SH-SY5Y (cell line): ENCODE measurements at regions not wholly inside any gene's neighbourhood (a gene's known extent, or its start where the extent isn't known, plus 50 kb on each side); places are given as distances from the start of the nearest gene placed in this dataset.

Experiments
- GATA2 ChIP-seq: IDR thresholded peaks from 2 replicates; pipeline ENCODE4 v1.6.1; 2011; ENCODE audit warnings: mild to moderate bottlenecking, low read depth, low read length
- GATA3 ChIP-seq: IDR thresholded peaks from 2 replicates; pipeline ENCODE4 v1.6.1; 2011; ENCODE audit warnings: low read depth, mild to moderate bottlenecking, low read length, moderate library complexity

GRCh38 chr1:229136822-229137221 lies 134.1 kb upstream of the RAB4A start:
- TF ChIP-seq GATA2 (no peak), GATA3 (no peak)
